GM19351 (cell line): ENCODE measurements at regions not wholly inside any gene's neighbourhood (a gene's known extent, or its start where the extent isn't known, plus 50 kb on each side); places are given as distances from the start of the nearest gene placed in this dataset.

Experiments used
- ATAC-seq: cut with Tn5 transposase; IDR thresholded peaks from one replicate; pipeline ENCODE4 v1.9.1; 2021; ENCODE audit warnings: mild to moderate bottlenecking, moderate library complexity; ENCODE audit not compliant: unreplicated experiment

- ATAC-seq, result no peak
Measured at GRCh38 chr19:30168760-30169159, 203.4 kb upstream of the ZNF536 start.

GRCh38 chr19:30169196-30169900, 202.8 kb upstream of the ZNF536 start:
- ATAC-seq, result no peak

GRCh38 chr19:30170081-30170480, 202.1 kb upstream of the ZNF536 start:
- no peak for ATAC-seq

GRCh38 chr19:30170495-30171137, 201.6 kb upstream of the ZNF536 start:
- no peak for ATAC-seq

GRCh38 chr19:30171138-30171635, 201.0 kb upstream of the ZNF536 start:
- ATAC-seq, result no peak

- no peak for ATAC-seq
Measured at GRCh38 chr19:30171795-30172612, 200.2 kb upstream of the ZNF536 start.

- no peak for ATAC-seq
Measured at GRCh38 chr19:30172613-30173242, 199.5 kb upstream of the ZNF536 start.

- no peak for ATAC-seq
Measured at GRCh38 chr19:30173593-30174356, 198.4 kb upstream of the ZNF536 start.

- no peak for ATAC-seq
Measured at GRCh38 chr19:30174357-30174645, 197.9 kb upstream of the ZNF536 start.

- no peak for ATAC-seq
Measured at GRCh38 chr19:30174791-30175190, 197.4 kb upstream of the ZNF536 start.

GRCh38 chr19:30175987-30176386, 196.2 kb upstream of the ZNF536 start:
- no peak for ATAC-seq

- ATAC-seq, result no peak
Measured at GRCh38 chr19:30178721-30179402, 193.3 kb upstream of the ZNF536 start.

GRCh38 chr19:30180691-30181090, 191.5 kb upstream of the ZNF536 start:
- no peak for ATAC-seq

- no peak for ATAC-seq
Measured at GRCh38 chr19:30183807-30184490, 188.2 kb upstream of the ZNF536 start.

- no peak for ATAC-seq
Measured at GRCh38 chr19:30202060-30202600, 170.1 kb upstream of the ZNF536 start.

- ATAC-seq, result no peak
Measured at GRCh38 chr19:30204721-30205120, 167.5 kb upstream of the ZNF536 start.

GRCh38 chr19:30206187-30206586, 166.0 kb upstream of the ZNF536 start:
- ATAC-seq, result no peak

GRCh38 chr19:30207357-30207756, 164.8 kb upstream of the ZNF536 start:
- ATAC-seq, result no peak

- ATAC-seq, result no peak
Measured at GRCh38 chr19:30208436-30209060, 163.6 kb upstream of the ZNF536 start.
